GM20431 (cell line): ENCODE measurements at regions not wholly inside any gene's neighbourhood (a gene's known extent, or its start where the extent isn't known, plus 50 kb on each side); places are given as distances from the start of the nearest gene placed in this dataset.

Source experiments
- in situ Hi-C: fragments of 300-500 bp; cut with MseI, MboI; formaldehyde crosslinking; loops from one replicate; pipeline ENCODE4 v1.15.0; 2020; ENCODE audit warnings: low sequenced_read_pairs; ENCODE audit not compliant: unreplicated experiment

- in situ Hi-C loops: no loop called here
Measured at GRCh38 chr5:164941132-164941531, 1435.7 kb downstream of the MAT2B start.

GRCh38 chr5:164950927-164951326 is 1445.5 kb downstream of the MAT2B start:
- in situ Hi-C loops: no loop called here

- in situ Hi-C loops: no loop called here
Measured at GRCh38 chr5:164951570-164951969, 1446.2 kb downstream of the MAT2B start.

- in situ Hi-C loops: no loop called here
Measured at GRCh38 chr5:164958688-164959087, 1453.3 kb downstream of the MAT2B start.

- in situ Hi-C loops: no loop called here
Measured at GRCh38 chr5:164959761-164960160, 1454.3 kb downstream of the MAT2B start.

- in situ Hi-C loops: no loop called here
Measured at GRCh38 chr5:164962329-164962961, 1457.0 kb downstream of the MAT2B start.

- in situ Hi-C loops: no loop called here
Measured at GRCh38 chr5:164966611-164967010, 1461.2 kb downstream of the MAT2B start.

- in situ Hi-C loops: no loop called here
Measured at GRCh38 chr5:164967354-164967753, 1461.9 kb downstream of the MAT2B start.

GRCh38 chr5:164972973-164973372 is 1467.6 kb downstream of the MAT2B start:
- in situ Hi-C loops: no loop called here

GRCh38 chr5:164975986-164976385 is 1470.6 kb downstream of the MAT2B start:
- in situ Hi-C loops: no loop called here

GRCh38 chr5:164980480-164980879 is 1475.1 kb downstream of the MAT2B start:
- in situ Hi-C loops: no loop called here

- in situ Hi-C loops: no loop called here
Measured at GRCh38 chr5:164998142-164998541, 1492.7 kb downstream of the MAT2B start.

- in situ Hi-C loops: no loop called here
Measured at GRCh38 chr5:164998590-164998989, 1493.2 kb downstream of the MAT2B start.

GRCh38 chr5:165000479-165001190 is 1495.2 kb downstream of the MAT2B start:
- in situ Hi-C loops: no loop called here

- in situ Hi-C loops: no loop called here
Measured at GRCh38 chr5:165003283-165003682, 1497.9 kb downstream of the MAT2B start.

- in situ Hi-C loops: no loop called here
Measured at GRCh38 chr5:165004175-165004574, 1498.8 kb downstream of the MAT2B start.

GRCh38 chr5:165014439-165014838 is 1509.0 kb downstream of the MAT2B start:
- in situ Hi-C loops: no loop called here

GRCh38 chr5:165015126-165015525 is 1509.7 kb downstream of the MAT2B start:
- in situ Hi-C loops: no loop called here

- in situ Hi-C loops: no loop called here
Measured at GRCh38 chr5:165015547-165015946, 1510.1 kb downstream of the MAT2B start.

GRCh38 chr5:165026971-165027370 is 1521.6 kb downstream of the MAT2B start:
- in situ Hi-C loops: no loop called here

- in situ Hi-C loops: no loop called here
Measured at GRCh38 chr5:165028356-165028755, 1522.9 kb downstream of the MAT2B start.
